B cell (primary cell): ENCODE measurements at regions not wholly inside any gene's neighbourhood (a gene's known extent, or its start where the extent isn't known, plus 50 kb on each side); places are given as distances from the start of the nearest gene placed in this dataset.
"Not testable (repeated sequence)": the region's sequence is repeated elsewhere in the genome, so short reads cannot be mapped to it uniquely, and the experiment has no call there.

Experiments used
- ATAC-seq: fragments of 200-7000 bp; cut with Tn5 transposase; one replicate; pipeline ENCODE4 v1.10.0; 2021; ENCODE audit warnings: low read depth, mild to moderate bottlenecking, moderate number of reproducible peaks, moderate library complexity
- CTCF ChIA-PET: fragments of 350-600 bp; sonication (Branson Sonifier 250); formaldehyde crosslinking; loops from one replicate; lab custom pipeline; 2021; ENCODE audit warnings: antibody characterized with exemption, inconsistent platforms; lab: Charles Lee
- POLR2A ChIA-PET: fragments of 350-600 bp; sonication (Branson Sonifier 250); formaldehyde crosslinking; loops from one replicate; lab custom pipeline; 2021; ENCODE audit warnings: antibody characterized with exemption; lab: Charles Lee
- DNase-seq: peaks from one replicate; pipeline ENCODE4 v3.0.0; 2013
- H2AFZ ChIP-seq: 2 replicates; pipeline ENCODE4 v1.6.1; 2012; ENCODE audit warnings: mild to moderate bottlenecking, low read depth, low read length; ENCODE audit not compliant: insufficient read depth, poor library complexity, severe bottlenecking
- H3K27ac ChIP-seq, 2 donors: 1 replicate in 1 of 2; 2 replicates in 1 of 2; pipeline ENCODE4 v1.5.1; 2012 to 2013; ENCODE audit warnings: low read length in 2 of 2, mild to moderate bottlenecking in 2 of 2, moderate library complexity in 1 of 2
- H3K27me3 ChIP-seq, 4 experiments: fragments of 200-600 bp in 1 of 4; sonication (generic) in 1 of 4; replicated peaks in 1 of 4; 1 replicate in 2 of 4; 2 replicates in 2 of 4; pipeline versions ENCODE4 v1.6.1 to v1.7.0; 2013 to 2016; ENCODE audit warnings: low read length in 3 of 4, mild to moderate bottlenecking in 2 of 4, mixed read lengths in 1 of 4, moderate library complexity in 1 of 4; ENCODE audit not compliant: insufficient read depth in 4 of 4, control insufficient read depth in 3 of 4; ENCODE audit errors: control extremely low read depth in 1 of 4
- H3K36me3 ChIP-seq, 2 experiments: replicated peaks in 1 of 2; 1 replicate in 1 of 2; 2 replicates in 1 of 2; pipeline versions ENCODE4 v1.6.1 to v1.7.1; 2013; ENCODE audit warnings: low read length in 1 of 2; ENCODE audit not compliant: insufficient read depth in 2 of 2, control insufficient read depth in 1 of 2; ENCODE audit errors: control extremely low read depth in 1 of 2, extremely low read depth in 1 of 2
- H3K4me1 ChIP-seq, 2 donors: fragments of 200-600 bp in 1 of 2; sonication (generic) in 1 of 2; 1 replicate in 1 of 2; 2 replicates in 1 of 2; pipeline versions ENCODE4 v1.5.1 to v1.6.1; 2013 to 2017; ENCODE audit warnings: low read length in 2 of 2; ENCODE audit not compliant: control insufficient read depth in 2 of 2, insufficient read depth in 2 of 2
- H3K4me2 ChIP-seq: replicated peaks from 2 replicates; pipeline ENCODE3; 2012; ENCODE audit warnings: mild to moderate bottlenecking, low read depth, low read length; ENCODE audit not compliant: poor library complexity, severe bottlenecking
- H3K4me3 ChIP-seq, 5 experiments: fragments of 200-600 bp in 1 of 5; sonication (generic) in 1 of 5; 1 replicate in 3 of 5; 2 replicates in 2 of 5; pipeline versions ENCODE4 v1.5.1 to v1.7.0; 2011 to 2016; ENCODE audit warnings: low read length in 4 of 5, mild to moderate bottlenecking in 4 of 5, low read depth in 2 of 5, control low read depth in 1 of 5, moderate library complexity in 1 of 5; ENCODE audit not compliant: insufficient read depth in 1 of 5; ENCODE audit errors: control extremely low read depth in 1 of 5, extremely low read depth in 1 of 5
- H3K79me2 ChIP-seq: fragments of 200-600 bp; sonication (generic); one replicate; pipeline ENCODE4 v1.6.0; 2016; ENCODE audit warnings: low read length; ENCODE audit not compliant: control insufficient read depth, insufficient read depth
- H3K9ac ChIP-seq: fragments of 200-600 bp; sonication (generic); 2 replicates; pipeline ENCODE4 v1.6.1; 2017; ENCODE audit warnings: mild to moderate bottlenecking, low read length, moderate library complexity
- H3K9me3 ChIP-seq, 3 donors: one replicate each; pipeline versions ENCODE4 v1.6.1 to v1.7.1; 2013; ENCODE audit warnings: low read length in 2 of 3; ENCODE audit not compliant: control insufficient read depth in 2 of 3, insufficient read depth in 1 of 3; ENCODE audit errors: control extremely low read depth in 1 of 3
- H4K20me1 ChIP-seq: 2 replicates; pipeline ENCODE4 v1.6.0; 2012; ENCODE audit warnings: mild to moderate bottlenecking, low read length; ENCODE audit not compliant: insufficient read depth, control insufficient read depth, poor library complexity, severe bottlenecking
- H3K27ac Mint-ChIP-seq: one replicate; pipeline ENCODE4 v1.8.0; 2021; ENCODE audit warnings: mixed read lengths
- H3K27me3 Mint-ChIP-seq: one replicate; pipeline ENCODE4 v1.8.0; 2021; ENCODE audit warnings: mixed read lengths
- H3K4me1 Mint-ChIP-seq: one replicate; pipeline ENCODE4 v1.8.0; 2021; ENCODE audit warnings: mixed read lengths
- H3K4me3 Mint-ChIP-seq: one replicate; pipeline ENCODE4 v1.8.0; 2021; ENCODE audit warnings: mixed read lengths
- H3K9me3 Mint-ChIP-seq: one replicate; pipeline ENCODE4 v1.8.0; 2022; ENCODE audit warnings: mixed read lengths; ENCODE audit not compliant: insufficient read depth
- CTCF ChIP-seq: fragments of 200-600 bp; IDR thresholded peaks from one replicate; pipeline ENCODE4 v1.8.0; 2022; ENCODE audit warnings: antibody characterized with exemption, mild to moderate bottlenecking
- EZH2 ChIP-seq: IDR thresholded peaks from 2 replicates; pipeline ENCODE4 v1.6.1; 2012; ENCODE audit warnings: borderline replicate concordance, low read depth, mild to moderate bottlenecking, moderate library complexity, low read length; ENCODE audit not compliant: insufficient read depth, poor library complexity, severe bottlenecking
- WGBS: methylation state at CpG from one replicate; pipeline ENCODE4 v1.1.5; 2013; ENCODE audit warnings: missing lambda C conversion rate; ENCODE audit not compliant: insufficient coverage; 5-methylcytosine and 5-hydroxymethylcytosine counted together
- intact Hi-C: fragments of 100-400 bp; cut with micrococcal nuclease; formaldehyde crosslinking; loops from one replicate; pipeline ENCODE4 v1.10.0; 2022

DNA sequence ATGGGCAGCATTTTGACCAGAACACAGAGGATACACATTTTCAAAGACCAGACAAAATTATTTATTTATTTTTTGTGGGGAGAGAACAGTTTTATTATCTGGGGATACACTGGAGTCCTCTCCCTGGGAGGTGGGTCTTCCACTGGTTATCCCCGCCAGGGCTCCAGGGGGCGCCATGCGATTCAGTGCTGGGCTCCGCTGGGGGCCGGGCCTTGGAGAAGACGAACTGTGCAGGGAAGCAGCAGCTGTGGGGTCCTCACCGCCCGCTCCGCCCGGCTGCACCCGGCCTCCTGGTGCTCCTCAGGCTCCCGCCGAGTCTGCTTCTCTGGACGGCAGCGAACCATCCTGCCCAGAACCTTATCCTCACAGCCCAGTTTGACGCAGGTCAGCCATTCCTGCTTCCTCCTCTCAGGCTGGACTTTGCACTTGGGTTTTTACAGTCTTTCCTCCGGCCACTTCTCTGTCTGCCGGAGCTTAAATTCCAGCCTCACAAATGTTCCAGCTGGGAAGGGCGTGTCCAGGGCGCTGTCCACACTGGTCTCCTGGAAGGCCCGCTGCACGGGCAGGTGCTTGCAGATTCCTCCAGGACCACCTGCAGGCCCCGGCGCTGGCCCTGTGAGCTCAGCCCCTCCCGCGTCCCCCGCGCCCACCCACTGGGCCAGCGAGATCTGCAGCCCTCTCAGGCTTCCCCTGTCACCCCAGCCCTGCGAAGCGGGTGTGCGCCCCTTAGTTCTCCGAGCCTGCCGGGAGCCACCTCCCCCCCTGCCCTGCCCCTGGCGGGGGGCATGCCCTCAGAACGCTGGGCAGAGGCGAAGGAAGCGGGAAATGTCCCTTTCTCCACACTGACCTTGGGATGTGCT, 1830.0 kb upstream of the DEFB115 start:
- Histone ChIP-seq H3K4me1 (no peaks in the 10 kb centered on the region), H3K27ac (no peak overlapping the region), H3K4me2 (no peak overlapping the region), H3K9me3 (peaks cover 0 to 15% (median 0%) of the 10 kb centered on the region in 3 donors), H3K4me3 (no peak overlapping the region), H3K36me3 (no peaks in the 10 kb centered on the region), H4K20me1 (no peaks in the 10 kb centered on the region), H3K79me2 (no peaks in the 10 kb centered on the region), H3K9ac (no peak overlapping the region), H2AFZ (no peak overlapping the region), H3K27me3 (no peaks in the 10 kb centered on the region)
- Mint-ChIP-seq H3K9me3 (no peaks in the 10 kb centered on the region), H3K27ac (no peak overlapping the region), H3K27me3 (no peaks in the 10 kb centered on the region), H3K4me1 (no peaks in the 10 kb centered on the region), H3K4me3 (no peak overlapping the region)
- POLR2A ChIA-PET = no interaction called here
- DNase-seq (no peak), ATAC-seq (no peak)
- CTCF ChIA-PET = no interaction called here
- TF ChIP-seq EZH2 = no peak
- TF ChIP-seq CTCF = no peak
- WGBS = 58% methylated on average over 37 of the region's 38 CpGs
- intact Hi-C loops = no loop called here

- Histone ChIP-seq H3K79me2 (no peaks in the 10 kb centered on the region), H2AFZ (no peak overlapping the region), H3K4me2 (no peak overlapping the region), H3K36me3 (no peaks in the 10 kb centered on the region), H3K27me3 (no peaks in the 10 kb centered on the region), H3K27ac (no peak overlapping the region), H4K20me1 (no peaks in the 10 kb centered on the region), H3K4me3 (no peak overlapping the region), H3K4me1 (no peaks in the 10 kb centered on the region), H3K9me3 (peaks cover 0 to 13% (median 0%) of the 10 kb centered on the region in 3 donors), H3K9ac (no peak overlapping the region)
- Mint-ChIP-seq H3K27ac (no peak overlapping the region), H3K9me3 (no peaks in the 10 kb centered on the region), H3K27me3 (no peaks in the 10 kb centered on the region), H3K4me1 (no peaks in the 10 kb centered on the region), H3K4me3 (no peak overlapping the region)
- no peak for DNase-seq
- intact Hi-C loops = no loop called here
- ChIA-PET POLR2A (no interaction called here), CTCF (no interaction called here)
- TF ChIP-seq EZH2 (no peak), CTCF (no peak)
- WGBS = 58% methylated on average over 41 of the region's 43 CpGs
- ATAC-seq = no peak
Measured at GRCh38 chr20:29430531-29430930, 1826.9 kb upstream of the DEFB115 start.

DNA sequence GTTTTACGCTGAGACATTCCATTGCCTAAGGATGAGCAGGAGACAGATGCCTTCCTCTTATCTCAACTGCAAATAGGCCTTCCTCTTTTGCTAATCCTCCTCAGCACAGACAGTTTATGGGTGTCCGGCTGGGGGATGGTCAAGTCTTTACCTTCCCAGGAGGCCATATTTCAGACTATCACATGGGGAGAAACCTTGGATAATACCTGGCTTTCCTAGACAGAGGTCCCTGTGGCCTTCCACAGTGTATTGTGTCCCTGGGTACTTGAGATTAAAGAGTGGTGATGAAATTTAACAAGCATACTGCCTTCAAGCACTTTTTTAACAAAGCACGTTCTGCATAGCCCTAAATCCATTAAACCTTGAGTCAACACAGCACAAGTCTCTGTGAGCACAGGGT, 1816.7 kb upstream of the DEFB115 start:
- H3K4me3 ChIP-seq, H3K27ac Mint-ChIP-seq, H3K27me3 ChIP-seq, H3K27ac ChIP-seq, H3K36me3 ChIP-seq, H3K4me2 ChIP-seq, H3K4me3 Mint-ChIP-seq, H3K4me1 ChIP-seq, H3K4me1 Mint-ChIP-seq, DNase-seq, H3K79me2 ChIP-seq, H3K9me3 Mint-ChIP-seq, H2AFZ ChIP-seq, POLR2A ChIA-PET, H3K27me3 Mint-ChIP-seq, intact Hi-C loops, H3K9ac ChIP-seq, ATAC-seq, H4K20me1 ChIP-seq, H3K9me3 ChIP-seq, CTCF ChIA-PET: not testable (repeated sequence)
- WGBS = 100% methylated on average over 1 of the region's 3 CpGs
